MM.1S (cell line): ENCODE measurements at regions not wholly inside any gene's neighbourhood (a gene's known extent, or its start where the extent isn't known, plus 50 kb on each side); places are given as distances from the start of the nearest gene placed in this dataset.

ENCODE experiments used
- DNase-seq: peaks from one replicate; pipeline ENCODE4 v3.0.0-alpha.2; 2015
- H2AFZ ChIP-seq: fragments of 300-600 bp; sonication (generic); 2 replicates; pipeline ENCODE4 v1.6.0; 2016; ENCODE audit warnings: antibody characterized with exemption, low read length
- H3F3A ChIP-seq: fragments of 300-600 bp; sonication (generic); 2 replicates; pipeline ENCODE4 v1.6.1; 2016; ENCODE audit warnings: mild to moderate bottlenecking, antibody characterized with exemption, low read length, moderate library complexity, mixed read lengths; ENCODE audit not compliant: insufficient read depth
- H3K27ac ChIP-seq: fragments of 300-600 bp; sonication (generic); 2 replicates; pipeline ENCODE4 v1.5.1; 2016; ENCODE audit warnings: mild to moderate bottlenecking, low read length
- H3K27me3 ChIP-seq: fragments of 300-600 bp; sonication (generic); replicated peaks from 2 replicates; pipeline ENCODE4 v1.6.0; 2016; ENCODE audit warnings: low read length; ENCODE audit not compliant: insufficient read depth
- H3K36me3 ChIP-seq: fragments of 300-600 bp; sonication (generic); replicated peaks from 2 replicates; pipeline ENCODE4 v1.6.1; 2016; ENCODE audit warnings: mild to moderate bottlenecking, low read length, mixed read lengths; ENCODE audit not compliant: insufficient read depth
- H3K4me1 ChIP-seq: fragments of 300-600 bp; sonication (generic); 2 replicates; pipeline ENCODE4 v1.6.1; 2016; ENCODE audit warnings: low read length, mixed read lengths
- H3K4me2 ChIP-seq: fragments of 300-600 bp; sonication (generic); 2 replicates; pipeline ENCODE4 v1.6.0; 2016; ENCODE audit warnings: low read depth, low read length
- H3K4me3 ChIP-seq: fragments of 300-600 bp; sonication (generic); 2 replicates; pipeline ENCODE4 v1.5.1; 2016; ENCODE audit warnings: low read length, mixed read lengths
- H3K79me2 ChIP-seq: fragments of 300-600 bp; sonication (generic); 2 replicates; pipeline ENCODE4 v1.6.1; 2016; ENCODE audit warnings: mixed run types, low read length, mixed read lengths
- H3K9ac ChIP-seq: fragments of 300-600 bp; sonication (generic); 2 replicates; pipeline ENCODE4 v1.6.1; 2016; ENCODE audit warnings: low read length, mixed read lengths
- H3K9me2 ChIP-seq: fragments of 300-600 bp; sonication (generic); replicated peaks from 2 replicates; pipeline ENCODE4 v1.6.1; 2016; ENCODE audit warnings: mild to moderate bottlenecking, low read length, mixed read lengths; ENCODE audit not compliant: insufficient read depth
- H3K9me3 ChIP-seq: fragments of 300-600 bp; sonication (generic); replicated peaks from 2 replicates; pipeline ENCODE4 v1.6.1; 2016; ENCODE audit warnings: mild to moderate bottlenecking, low read length, mixed read lengths; ENCODE audit not compliant: insufficient read depth
- H4K20me1 ChIP-seq: fragments of 300-600 bp; sonication (generic); 2 replicates; pipeline ENCODE4 v1.6.1; 2016; ENCODE audit warnings: mild to moderate bottlenecking, low read length, moderate library complexity, mixed read lengths; ENCODE audit not compliant: insufficient read depth
- CTCF ChIP-seq: fragments of 300-600 bp; sonication (generic); IDR thresholded peaks from 2 replicates; pipeline ENCODE4 v1.5.1; 2016; ENCODE audit warnings: antibody characterized with exemption, low read length, mixed read lengths
- EZH2 ChIP-seq: fragments of 300-600 bp; sonication (generic); optimal IDR thresholded peaks from 2 replicates; pipeline ENCODE3; 2017; ENCODE audit warnings: low read depth, mild to moderate bottlenecking, antibody characterized with exemption, low read length, mixed read lengths
- EZH2phosphoT487 ChIP-seq: fragments of 300-600 bp; sonication (generic); IDR thresholded peaks from 2 replicates; pipeline ENCODE4 v1.6.1; 2018; ENCODE audit warnings: antibody characterized with exemption, low read length

GRCh38 chr5:89498699-89499098, 615.7 kb upstream of the MEF2C start:
- no peaks in the 10 kb centered on the region for H3K9me3 ChIP-seq
- no peak for DNase-seq
- no peaks in the 10 kb centered on the region for H3K9me2 ChIP-seq
- H2AFZ ChIP-seq: no peak overlapping the region
- no peaks in the 10 kb centered on the region for H4K20me1 ChIP-seq
- no peaks in the 10 kb centered on the region for H3K27me3 ChIP-seq
- H3K9ac ChIP-seq: no peak overlapping the region
- H3K27ac ChIP-seq: no peak overlapping the region
- no peaks in the 10 kb centered on the region for H3K36me3 ChIP-seq
- no peaks in the 10 kb centered on the region for H3K79me2 ChIP-seq
- H3K4me2 ChIP-seq: no peak overlapping the region
- H3K4me3 ChIP-seq: no peak overlapping the region
- H3K4me1 ChIP-seq: no peaks in the 10 kb centered on the region
- TF ChIP-seq EZH2: no peak
- TF ChIP-seq EZH2phosphoT487: no peak
- TF ChIP-seq CTCF: no peak
- no peaks in the 10 kb centered on the region for H3F3A ChIP-seq

- DNase-seq: no peak
- no peaks in the 10 kb centered on the region for H3K27me3 ChIP-seq
- H3K9ac ChIP-seq: no peak overlapping the region
- no peaks in the 10 kb centered on the region for H3F3A ChIP-seq
- H3K4me2 ChIP-seq: no peak overlapping the region
- no peaks in the 10 kb centered on the region for H4K20me1 ChIP-seq
- H3K9me2 ChIP-seq: no peaks in the 10 kb centered on the region
- no peak overlapping the region for H3K27ac ChIP-seq
- no peak overlapping the region for H3K4me3 ChIP-seq
- H3K79me2 ChIP-seq: no peaks in the 10 kb centered on the region
- H2AFZ ChIP-seq: no peak overlapping the region
- no peaks in the 10 kb centered on the region for H3K36me3 ChIP-seq
- H3K4me1 ChIP-seq: no peaks in the 10 kb centered on the region
- no peaks in the 10 kb centered on the region for H3K9me3 ChIP-seq
- no peak for TF ChIP-seq EZH2
- no peak for TF ChIP-seq EZH2phosphoT487
- TF ChIP-seq CTCF: no peak
Observed at GRCh38 chr5:89493414-89493813, 610.4 kb upstream of the MEF2C start.

- TF ChIP-seq EZH2: no peak
- no peak for TF ChIP-seq CTCF
- TF ChIP-seq EZH2phosphoT487: no peak
- no peaks in the 10 kb centered on the region for H3F3A ChIP-seq
- H3K4me3 ChIP-seq: no peak overlapping the region
- H3K4me2 ChIP-seq: no peak overlapping the region
- no peak overlapping the region for H2AFZ ChIP-seq
- no peaks in the 10 kb centered on the region for H3K27me3 ChIP-seq
- no peak overlapping the region for H3K9ac ChIP-seq
- no peak overlapping the region for H3K27ac ChIP-seq
- DNase-seq: no peak
- no peaks in the 10 kb centered on the region for H3K36me3 ChIP-seq
- no peaks in the 10 kb centered on the region for H3K9me3 ChIP-seq
- no peaks in the 10 kb centered on the region for H3K4me1 ChIP-seq
- no peaks in the 10 kb centered on the region for H3K9me2 ChIP-seq
- no peaks in the 10 kb centered on the region for H3K79me2 ChIP-seq
- no peaks in the 10 kb centered on the region for H4K20me1 ChIP-seq
Observed at GRCh38 chr5:89484962-89485361, 602.0 kb upstream of the MEF2C start.
